Psoas muscle (tissue), 7 donors: ENCODE measurements at regions not wholly inside any gene's neighbourhood (a gene's known extent, or its start where the extent isn't known, plus 50 kb on each side); places are given as distances from the start of the nearest gene placed in this dataset.

ENCODE experiments used
- ATAC-seq, 4 donors: fragments of 200-7000 bp; cut with Tn5 transposase; one replicate each; pipeline ENCODE4 v1.9.1; 2020; ENCODE audit warnings: moderate library complexity in 3 of 4, mild to moderate bottlenecking in 2 of 4
- DNase-seq, 2 donors: peaks; one replicate each; pipeline ENCODE4 v3.0.0-alpha.2; 2020
- H3K27ac ChIP-seq: fragments of 200-600 bp; one replicate; pipeline ENCODE4 v1.8.0; 2022
- H3K27me3 ChIP-seq, 3 donors: fragments of 200-600 bp in 1 of 3; one replicate each; pipeline versions ENCODE4 v1.6.1 to v1.8.0; 2013 to 2022; ENCODE audit warnings: low read length in 2 of 3, mild to moderate bottlenecking in 2 of 3, moderate library complexity in 1 of 3; ENCODE audit not compliant: insufficient read depth in 3 of 3
- H3K36me3 ChIP-seq, 2 donors: fragments of 200-600 bp in 1 of 2; one replicate each; pipeline versions ENCODE4 v1.6.1 to v1.8.0; 2013 to 2022; ENCODE audit warnings: low read depth in 1 of 2, mild to moderate bottlenecking in 1 of 2, moderate library complexity in 1 of 2; ENCODE audit not compliant: insufficient read depth in 1 of 2
- H3K4me1 ChIP-seq: fragments of 200-600 bp; one replicate; pipeline ENCODE4 v1.8.0; 2022
- H3K4me3 ChIP-seq: fragments of 200-600 bp; one replicate; pipeline ENCODE4 v1.8.0; 2022; ENCODE audit warnings: mild to moderate bottlenecking
- H3K9me3 ChIP-seq: fragments of 200-600 bp; one replicate; pipeline ENCODE4 v1.8.0; 2022
- whole genome bisulfite sequencing, 3 donors: extraction: QIAGEN DNeasy Blood & Tissue Kit; methylation state at CpG; one replicate each; pipeline versions ENCODE4 v1.1.6 to v1.1.7; 2013; 5-methylcytosine and 5-hydroxymethylcytosine counted together
- intact Hi-C, 2 donors: fragments of 100-400 bp; cut with DNase I; formaldehyde crosslinking; loops; one replicate each; pipeline versions ENCODE4 v1.11.0 to v1.14.2; 2022
- TF ChIP-seq, protein P1 (sequence below): fragments of 200-600 bp; IDR thresholded peaks from one replicate; pipeline ENCODE4 v1.8.0; 2022; ENCODE audit warnings: antibody characterized with exemption
- donor health status: healthy with polysubstance abuse.
- donor health status: DM: no; HTN: no; CAD: no; lungs with moderate emphysema.
- donor health status: Bipolar disorder and iron deficiency.
- donor health status: healthy.
- donor health status: DM: yes; HTN: yes; CAD: no.
- donor health status: DM: no; HTN: no; CAD: no.
- donor health status: DM: yes; HTN: yes; CAD: no.

DNA sequence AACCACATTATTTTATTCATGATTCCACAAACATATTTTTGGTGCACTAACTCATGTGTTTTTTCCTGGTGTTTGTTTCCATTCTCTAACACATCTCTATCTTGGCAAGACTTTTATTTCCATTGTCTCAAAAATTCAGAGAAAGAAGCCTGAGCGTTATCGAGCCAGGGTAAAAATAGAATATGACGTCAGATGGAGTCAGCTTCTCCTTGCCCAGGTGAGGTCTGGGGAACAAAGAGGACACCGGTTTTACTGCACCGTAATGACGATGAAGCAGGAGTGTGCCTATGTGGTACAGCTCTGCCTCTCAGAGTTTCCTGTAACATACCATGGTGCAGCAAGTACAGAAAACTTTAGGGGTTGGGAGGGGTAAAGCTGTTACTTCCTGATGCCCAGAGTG is 661.6 kb downstream of the PLCL1 start:
- intact Hi-C loops, result no loop called here
- TF ChIP-seq, protein P1, sequence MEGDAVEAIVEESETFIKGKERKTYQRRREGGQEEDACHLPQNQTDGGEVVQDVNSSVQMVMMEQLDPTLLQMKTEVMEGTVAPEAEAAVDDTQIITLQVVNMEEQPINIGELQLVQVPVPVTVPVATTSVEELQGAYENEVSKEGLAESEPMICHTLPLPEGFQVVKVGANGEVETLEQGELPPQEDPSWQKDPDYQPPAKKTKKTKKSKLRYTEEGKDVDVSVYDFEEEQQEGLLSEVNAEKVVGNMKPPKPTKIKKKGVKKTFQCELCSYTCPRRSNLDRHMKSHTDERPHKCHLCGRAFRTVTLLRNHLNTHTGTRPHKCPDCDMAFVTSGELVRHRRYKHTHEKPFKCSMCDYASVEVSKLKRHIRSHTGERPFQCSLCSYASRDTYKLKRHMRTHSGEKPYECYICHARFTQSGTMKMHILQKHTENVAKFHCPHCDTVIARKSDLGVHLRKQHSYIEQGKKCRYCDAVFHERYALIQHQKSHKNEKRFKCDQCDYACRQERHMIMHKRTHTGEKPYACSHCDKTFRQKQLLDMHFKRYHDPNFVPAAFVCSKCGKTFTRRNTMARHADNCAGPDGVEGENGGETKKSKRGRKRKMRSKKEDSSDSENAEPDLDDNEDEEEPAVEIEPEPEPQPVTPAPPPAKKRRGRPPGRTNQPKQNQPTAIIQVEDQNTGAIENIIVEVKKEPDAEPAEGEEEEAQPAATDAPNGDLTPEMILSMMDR, result no peak
- H3K4me3 ChIP-seq, result no peak overlapping the region
- H3K27ac ChIP-seq, result no peak overlapping the region
- no peaks in the 10 kb centered on the region for H3K9me3 ChIP-seq
- 81 to 85% (median 84%) methylated on average over 6 of the region's 6 CpGs for WGBS, 3 donors
- no peak for DNase-seq
- H3K36me3 ChIP-seq, result no peaks in the 10 kb centered on the region
- H3K27me3 ChIP-seq, result no peaks in the 10 kb centered on the region
- no peak for ATAC-seq
- H3K4me1 ChIP-seq, result no peaks in the 10 kb centered on the region

DNA sequence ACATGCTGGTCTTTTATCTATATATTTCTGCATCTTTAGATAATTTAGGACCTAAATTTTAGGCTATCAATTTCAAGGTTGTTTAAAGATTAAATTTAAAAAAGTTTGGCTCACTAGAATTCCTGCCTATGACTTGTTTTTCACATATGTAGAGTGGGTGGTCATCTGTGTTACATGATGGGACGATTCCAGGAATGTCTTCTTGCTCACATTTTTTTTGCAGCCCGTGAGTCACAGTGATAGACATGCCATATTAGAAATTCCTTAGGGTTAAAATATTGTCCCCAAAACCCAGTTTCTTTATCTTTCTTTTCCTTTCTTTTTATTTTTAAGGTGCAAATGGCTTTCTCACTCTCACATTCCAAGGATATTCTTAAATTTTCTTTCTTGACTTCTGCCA is 652.0 kb downstream of the PLCL1 start:
- Histone ChIP-seq H3K27me3 (no peaks in the 10 kb centered on the region), H3K9me3 (no peaks in the 10 kb centered on the region), H3K36me3 (no peaks in the 10 kb centered on the region), H3K4me1 (no peaks in the 10 kb centered on the region), H3K4me3 (no peak overlapping the region), H3K27ac (no peak overlapping the region)
- TF ChIP-seq, protein P1, result no peak
- 35 to 42% (median 37%) methylated on average over 2 of the region's 2 CpGs for WGBS, 3 donors
- DNase-seq (no peak), ATAC-seq (no peak)
- intact Hi-C loops, result no loop called here

DNA sequence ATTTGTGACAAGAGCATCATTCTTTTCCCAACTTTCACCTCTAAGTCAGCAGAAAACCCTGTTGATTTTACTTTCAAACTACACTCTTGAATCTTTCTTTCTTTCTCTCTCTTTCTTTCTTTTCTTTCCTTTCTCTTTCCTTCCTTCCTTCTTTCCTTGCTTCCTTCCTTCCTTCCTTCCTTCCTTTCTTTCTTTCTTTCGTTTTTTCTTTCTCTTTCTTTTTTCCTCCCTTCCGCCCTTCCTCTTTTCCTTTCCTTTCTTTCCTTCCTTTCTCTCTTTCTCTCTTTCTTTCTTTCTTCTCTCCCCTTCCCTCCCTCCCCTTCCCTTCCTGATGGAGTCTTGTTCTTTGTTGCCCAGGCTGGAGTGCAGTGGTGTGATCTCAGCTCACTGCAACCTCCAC is 649.5 kb downstream of the PLCL1 start:
- H3K27ac ChIP-seq, result no peak overlapping the region
- no peaks in the 10 kb centered on the region for H3K36me3 ChIP-seq
- ATAC-seq, result no peak
- no peaks in the 10 kb centered on the region for H3K27me3 ChIP-seq
- no peak overlapping the region for H3K4me3 ChIP-seq
- no peaks in the 10 kb centered on the region for H3K4me1 ChIP-seq
- WGBS, 3 donors, result 87 to 90% (median 89%) methylated on average over 2 of the region's 2 CpGs
- TF ChIP-seq, protein P1, result no peak
- intact Hi-C loops, result no loop called here
- DNase-seq, result no peak
- no peaks in the 10 kb centered on the region for H3K9me3 ChIP-seq

DNA sequence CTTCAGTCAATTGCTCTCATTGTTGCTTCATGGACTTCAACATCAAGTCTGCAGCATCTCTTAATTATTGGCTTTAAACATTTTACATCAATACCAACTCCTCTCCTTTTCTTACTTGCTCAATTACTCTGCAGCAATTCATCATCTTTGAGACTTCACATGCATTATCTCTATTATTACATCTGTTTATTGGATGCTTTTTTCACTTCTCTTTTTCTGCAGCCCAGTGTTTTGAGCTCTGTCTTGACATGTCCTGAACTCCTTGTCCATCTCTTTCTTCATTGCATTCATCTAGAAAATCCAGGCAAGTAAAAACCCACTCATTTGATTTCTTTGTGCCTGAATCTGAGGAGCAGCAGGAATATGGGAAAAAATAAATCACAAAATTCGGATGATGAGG is 647.9 kb downstream of the PLCL1 start:
- Histone ChIP-seq H3K4me3 (no peak overlapping the region), H3K36me3 (no peaks in the 10 kb centered on the region), H3K9me3 (no peaks in the 10 kb centered on the region), H3K4me1 (no peaks in the 10 kb centered on the region), H3K27ac (no peak overlapping the region), H3K27me3 (no peaks in the 10 kb centered on the region)
- ATAC-seq, result no peak
- 74 to 89% (median 76%) methylated on average over 1 of the region's 1 CpG for WGBS, 3 donors
- no peak for DNase-seq
- intact Hi-C loops, result no loop called here
- TF ChIP-seq, protein P1, result no peak

DNA sequence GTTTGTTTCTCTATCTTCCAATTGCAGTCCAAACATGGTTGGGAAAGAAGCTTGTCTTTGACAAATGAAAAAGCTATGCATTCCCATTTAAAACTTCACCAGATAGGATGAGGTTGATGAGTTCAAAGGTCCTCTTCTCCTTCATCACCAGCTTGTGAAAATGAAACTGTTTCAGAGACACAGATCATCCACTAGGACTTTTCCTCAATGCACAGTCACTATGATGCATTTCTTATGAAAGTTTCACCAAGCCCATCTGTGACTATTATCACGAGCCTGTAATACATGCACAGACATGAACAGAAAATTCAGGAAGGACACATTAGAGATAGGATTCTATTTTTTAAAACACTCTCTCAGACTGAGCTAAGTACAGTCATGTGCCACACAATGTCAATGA is 644.4 kb downstream of the PLCL1 start:
- intact Hi-C loops, result no loop called here
- no peak overlapping the region for H3K27ac ChIP-seq
- no peaks in the 10 kb centered on the region for H3K9me3 ChIP-seq
- H3K27me3 ChIP-seq, result no peaks in the 10 kb centered on the region
- H3K4me3 ChIP-seq, result no peak overlapping the region
- ATAC-seq (no peak), DNase-seq (no peak)
- 81 to 89% (median 84%) methylated on average over 1 of the region's 1 CpG for WGBS, 3 donors
- H3K36me3 ChIP-seq, result no peaks in the 10 kb centered on the region
- TF ChIP-seq, protein P1, result no peak
- no peaks in the 10 kb centered on the region for H3K4me1 ChIP-seq
